ENCODE measurements at regions not wholly inside any gene's neighbourhood (a gene's known extent, or its start where the extent isn't known, plus 50 kb on each side); places are given as distances from the start of the nearest gene placed in this dataset.

DNA sequence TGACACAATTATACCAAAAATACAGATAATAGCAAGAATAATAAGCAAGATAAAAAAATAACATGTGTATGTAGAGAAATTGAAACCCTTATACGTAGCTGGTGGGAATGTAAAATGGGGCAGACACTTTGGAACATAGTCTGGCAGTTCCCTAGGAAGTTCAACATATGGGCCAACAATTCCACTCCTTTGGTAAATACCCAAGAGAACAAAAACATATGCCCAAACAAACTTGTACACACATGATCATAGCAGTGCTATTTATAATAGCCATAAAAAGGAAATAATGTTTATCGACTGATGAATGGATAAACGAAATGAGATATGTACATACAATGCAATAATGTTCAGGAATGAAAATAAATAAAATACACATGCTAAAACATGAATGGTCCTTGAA, 462.4 kb upstream of the SORCS1 start:
- DNase-seq: no peak

DNA sequence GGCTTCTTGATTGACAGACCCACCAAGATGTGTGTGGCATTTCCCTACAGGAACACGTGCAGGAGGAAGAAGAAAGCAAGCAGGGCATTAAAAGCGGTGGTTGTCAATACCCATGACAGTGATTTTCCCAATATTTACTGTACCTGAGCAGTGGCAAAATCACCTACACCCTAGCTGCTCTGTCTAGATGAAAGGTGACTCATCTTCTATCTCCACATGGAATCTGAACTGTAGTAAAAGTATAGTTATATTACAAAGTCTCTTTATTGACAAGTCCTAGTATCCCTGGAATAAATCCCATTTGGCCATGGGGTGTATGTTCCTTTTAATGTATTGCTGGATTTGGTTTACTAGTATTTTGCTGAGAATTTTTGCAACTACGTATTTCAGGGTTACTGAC, 458.8 kb upstream of the SORCS1 start:
- DNase-seq: no peak

DNA sequence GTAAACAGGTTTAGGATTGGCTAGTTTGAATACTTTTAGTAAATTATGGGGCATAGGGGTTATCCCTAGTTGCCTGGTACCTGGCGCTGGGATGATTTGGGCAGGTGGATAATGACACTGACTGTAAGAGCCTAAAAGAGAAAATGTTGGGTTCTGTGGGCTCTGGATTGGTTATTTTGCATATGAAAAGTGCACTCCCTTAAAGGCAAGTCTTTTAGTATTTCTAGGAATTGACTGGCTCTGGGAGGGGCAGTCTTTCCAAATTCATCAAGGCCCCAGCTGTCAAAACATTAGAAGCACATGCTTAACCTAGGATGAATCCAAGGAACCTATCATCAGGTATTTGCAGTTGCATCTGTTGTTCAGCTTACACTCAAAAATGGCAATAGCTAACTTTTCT, 454.6 kb upstream of the SORCS1 start:
- no peak for DNase-seq

DNA sequence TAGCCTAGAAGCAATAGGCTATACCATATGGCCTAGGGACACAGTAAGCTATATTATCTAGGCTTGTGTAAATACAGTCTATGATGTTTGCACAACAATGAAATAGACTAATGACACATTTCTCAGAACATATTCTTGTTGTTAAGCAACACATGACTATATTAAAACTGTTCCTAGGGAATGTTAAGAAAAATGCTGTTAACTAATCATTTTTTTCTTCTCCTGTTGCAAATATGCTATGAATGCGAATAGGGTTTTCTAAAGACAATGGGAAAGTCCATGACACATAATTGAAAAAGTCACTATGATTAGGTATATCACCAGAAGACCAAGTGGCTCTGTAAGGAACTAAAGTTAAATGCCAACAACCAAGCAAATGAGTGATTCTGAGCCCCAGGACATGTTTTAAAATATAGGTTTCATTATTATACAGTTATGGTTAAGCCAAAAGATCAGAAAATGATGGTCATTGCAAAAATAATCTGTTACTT, 454.0 kb upstream of the SORCS1 start:
- DNase-seq: peak; percentile 21 to 69 (median 60)

DNA sequence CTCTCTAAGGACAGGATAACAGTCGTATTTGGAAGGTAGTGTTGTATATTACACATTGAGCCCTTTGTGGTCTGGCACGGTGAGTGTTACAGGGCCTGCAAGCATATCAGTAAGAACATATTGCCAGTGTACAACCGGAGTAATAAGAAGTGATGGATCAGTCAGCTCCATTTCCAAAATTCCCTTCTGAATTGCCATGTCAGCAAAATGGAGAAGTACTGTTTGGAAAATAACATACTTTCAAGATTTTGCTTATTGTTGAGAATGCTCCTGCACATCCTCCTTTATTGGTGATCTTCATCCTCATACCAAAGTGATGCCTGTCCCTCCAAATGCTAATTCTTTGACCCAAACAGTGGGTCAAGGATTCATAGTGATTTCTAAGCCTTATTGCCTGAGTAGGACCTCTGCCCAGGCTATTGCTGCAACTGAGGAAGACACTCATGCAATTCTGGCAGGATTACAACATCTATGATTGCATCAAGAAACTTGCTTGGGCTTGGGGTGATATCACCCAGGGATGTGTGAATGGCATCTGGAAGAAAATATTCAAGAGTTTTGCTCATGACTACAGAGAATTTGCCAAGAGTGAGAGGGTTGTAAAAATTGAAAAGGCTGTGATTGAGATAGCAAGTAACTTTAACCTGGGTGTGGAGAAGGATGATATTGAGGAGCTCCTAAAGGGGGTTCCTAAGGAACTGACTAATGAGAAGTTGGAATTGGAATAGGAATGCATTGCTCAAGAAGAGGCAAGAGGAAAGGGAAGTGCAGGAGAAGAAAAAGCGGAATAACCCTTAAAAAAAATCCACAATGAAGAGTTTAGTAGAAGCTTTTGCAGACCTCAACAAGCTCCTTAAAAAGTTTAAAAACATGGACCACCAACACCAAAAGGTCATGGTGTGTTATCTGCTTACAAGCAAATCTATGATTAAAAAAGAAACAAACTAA, 452.2 kb upstream of the SORCS1 start:
- peak; percentile 74 to 91 (median 86) for DNase-seq

DNA sequence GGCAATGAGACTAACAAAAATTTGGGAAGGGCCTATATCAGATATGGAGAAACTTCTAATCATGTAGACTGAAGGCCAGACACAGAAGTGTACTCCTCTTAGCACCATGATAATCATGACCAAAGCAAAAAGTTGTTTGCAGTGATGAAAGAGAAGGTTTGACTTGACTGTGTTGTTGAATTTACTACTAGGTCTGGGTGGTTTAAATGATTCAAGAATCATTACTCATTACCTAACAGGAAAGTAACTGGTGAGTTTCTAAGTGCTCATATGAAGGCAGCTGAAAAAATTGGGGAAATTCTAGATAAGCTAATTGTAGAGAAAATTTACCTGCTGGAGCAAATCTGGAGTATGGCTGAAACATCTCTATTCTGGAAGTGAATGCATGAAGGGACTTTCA, 451.5 kb upstream of the SORCS1 start:
- DNase-seq: peak in 2 of 3 donors; percentile 2 to 29

DNA sequence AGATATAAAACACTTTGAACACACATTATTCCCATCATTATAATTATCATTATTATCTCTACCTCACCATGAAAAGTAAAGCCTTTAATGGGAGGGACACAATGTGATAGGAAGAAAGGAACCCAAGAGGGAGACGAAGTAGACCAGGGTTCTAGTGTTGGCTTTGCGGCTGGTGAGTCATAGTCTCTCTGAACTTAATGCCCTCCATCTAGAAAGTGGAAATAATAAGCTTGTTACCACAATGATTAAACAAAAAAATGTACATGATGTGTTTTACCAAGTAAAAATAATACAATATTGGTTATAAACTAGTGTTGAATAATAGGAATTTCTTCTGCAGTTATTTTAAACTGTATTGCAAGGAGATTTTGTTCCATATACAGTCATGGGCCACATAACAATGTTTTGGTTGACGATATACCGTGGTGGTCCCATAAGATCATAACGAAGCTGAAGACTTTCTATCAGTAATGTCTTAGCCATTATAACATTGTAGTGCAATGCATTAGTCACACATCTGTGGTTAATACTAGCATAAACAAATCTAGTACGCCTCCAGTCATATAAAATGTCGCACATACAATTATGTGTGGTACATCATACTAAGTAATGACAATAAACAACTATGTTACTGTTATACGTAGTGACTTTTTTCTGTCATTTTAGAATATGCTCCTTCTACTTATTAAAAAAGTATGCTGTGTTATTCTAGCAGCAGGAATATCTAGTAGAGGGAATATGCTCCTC, 450.6 kb upstream of the SORCS1 start:
- no peak for DNase-seq

DNA sequence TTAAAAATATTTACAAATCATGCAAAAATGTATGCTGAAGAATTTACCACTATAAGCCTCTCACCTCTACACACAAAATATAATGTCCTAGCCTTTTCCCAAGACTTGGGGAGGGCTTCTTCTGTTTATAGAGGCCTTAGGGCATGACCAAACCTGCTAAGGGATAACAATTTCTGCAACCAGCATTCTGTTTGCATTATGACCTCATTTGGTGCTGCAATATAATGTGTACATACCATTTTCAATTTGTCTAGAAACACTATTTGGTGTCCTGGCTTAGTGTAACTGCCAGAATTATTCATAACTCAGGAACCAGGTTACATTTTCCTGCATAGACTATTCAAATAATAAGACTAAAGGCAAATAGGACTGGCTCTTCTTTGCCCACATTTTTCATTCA, 446.6 kb upstream of the SORCS1 start:
- DNase-seq: no peak

DNA sequence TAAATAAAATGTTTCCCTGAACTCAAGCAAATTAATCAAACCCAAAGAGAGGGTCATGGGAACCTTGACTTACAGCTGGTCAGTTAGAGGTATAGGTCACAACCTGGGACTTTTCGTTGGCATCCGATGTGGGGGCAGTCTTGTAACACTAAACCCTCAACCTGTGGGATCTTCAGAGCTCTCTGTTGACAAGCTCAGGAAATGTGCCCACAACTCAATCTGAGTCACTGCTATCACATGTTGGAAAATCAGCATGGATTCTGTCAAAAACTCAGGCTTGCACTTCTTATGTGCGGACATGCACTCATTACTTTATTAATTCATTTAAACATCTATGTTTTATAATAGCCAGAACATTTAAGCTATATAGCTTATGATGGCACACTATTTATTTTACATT, 424.6 kb upstream of the SORCS1 start:
- DNase-seq: no peak

DNA sequence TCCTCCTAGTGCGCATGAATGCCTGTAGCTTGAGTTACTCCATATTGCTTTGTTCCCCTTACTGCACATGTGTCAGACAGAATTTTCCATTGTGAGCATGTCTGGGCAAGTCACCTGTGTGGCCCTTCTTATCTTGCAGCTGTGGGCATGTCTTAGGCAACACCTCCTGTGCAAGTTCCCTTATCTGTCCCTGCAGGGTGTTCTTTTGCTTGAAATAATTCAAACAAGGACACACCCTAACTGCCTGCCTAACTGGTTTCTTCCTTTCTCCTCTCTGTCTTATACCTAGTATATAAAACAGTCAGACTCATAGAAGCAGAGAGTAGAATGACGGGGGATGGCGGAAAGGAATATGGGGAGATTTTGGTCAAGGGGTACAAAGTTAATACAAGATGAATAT, 421.1 kb upstream of the SORCS1 start:
- DNase-seq: no peak

DNA sequence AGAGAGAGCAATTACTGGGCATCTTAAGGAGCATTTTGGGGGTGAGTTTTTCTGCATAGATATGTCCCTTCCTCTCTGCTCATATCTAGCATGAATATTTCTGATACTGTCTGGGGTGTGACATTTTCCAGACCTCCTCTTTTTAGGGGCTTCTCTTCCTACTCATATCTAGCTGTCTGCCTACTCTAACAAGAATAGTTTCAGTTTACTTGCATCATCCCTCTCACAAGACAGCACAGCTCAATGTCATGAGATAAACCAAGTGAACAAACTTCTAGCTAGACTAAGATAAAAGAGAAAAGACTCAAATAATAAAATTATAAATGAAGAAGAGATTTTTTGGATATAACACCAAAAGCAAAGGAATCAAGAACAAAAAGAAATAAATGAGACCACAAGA, 419.5 kb upstream of the SORCS1 start:
- DNase-seq: peak in 1 of 3 donors; percentile 7

DNA sequence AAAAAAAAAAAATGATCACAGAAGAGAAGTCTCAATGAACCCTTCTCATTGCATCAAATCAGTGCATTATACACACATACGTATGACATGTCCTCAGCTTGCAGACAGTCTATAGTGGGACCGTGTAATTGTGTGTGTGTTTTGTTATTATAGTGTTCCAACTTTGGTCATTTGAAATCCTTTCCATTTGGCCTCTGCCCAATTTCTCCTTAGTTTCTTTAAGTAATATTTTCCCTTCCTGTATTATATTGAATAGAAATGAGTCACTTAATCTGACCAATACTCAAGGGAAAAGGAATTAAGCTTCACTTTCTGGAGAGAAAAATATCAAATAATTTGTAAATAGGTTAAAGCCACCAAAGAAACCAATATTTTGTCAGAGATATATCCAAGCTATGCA, 415.5 kb upstream of the SORCS1 start:
- no peak for DNase-seq

DNA sequence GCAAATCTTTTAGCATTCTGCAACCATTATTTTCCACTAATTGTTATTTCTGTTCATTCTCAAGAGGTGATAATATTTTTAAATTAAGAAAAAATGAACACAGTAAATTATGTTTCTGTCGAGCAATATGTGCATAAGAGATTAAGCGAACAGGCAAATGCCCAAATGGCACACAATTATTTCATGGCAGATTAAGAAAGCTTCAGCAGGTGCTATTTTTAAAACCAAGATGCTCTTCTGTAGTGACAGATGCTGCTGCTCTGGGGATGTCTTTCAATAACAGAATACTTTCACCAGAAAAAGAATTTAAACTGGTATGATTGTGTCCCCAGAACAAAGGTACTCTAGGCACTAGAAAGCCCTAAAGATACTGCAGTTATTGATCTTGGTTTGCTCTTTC, 412.7 kb upstream of the SORCS1 start:
- DNase-seq: no peak

DNA sequence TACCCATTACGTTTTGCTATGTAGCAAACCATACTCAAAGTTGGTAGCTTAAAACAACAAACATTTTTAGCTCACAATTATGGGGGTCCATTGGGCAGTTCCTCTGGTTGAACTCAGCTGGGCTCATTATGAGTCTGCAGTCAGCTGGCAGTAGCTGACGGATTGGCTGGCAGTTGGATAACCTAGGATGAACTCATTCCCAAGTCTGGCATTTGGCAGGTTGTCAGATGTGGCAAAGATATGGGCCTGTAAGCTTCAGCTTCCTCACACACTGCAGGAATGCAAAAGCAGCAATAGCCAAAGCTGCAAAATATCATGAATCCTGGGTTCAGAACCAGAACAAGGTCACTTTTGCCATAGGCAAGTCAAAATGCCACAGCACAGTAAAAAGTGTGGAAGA, 412.2 kb upstream of the SORCS1 start:
- no peak for DNase-seq

DNA sequence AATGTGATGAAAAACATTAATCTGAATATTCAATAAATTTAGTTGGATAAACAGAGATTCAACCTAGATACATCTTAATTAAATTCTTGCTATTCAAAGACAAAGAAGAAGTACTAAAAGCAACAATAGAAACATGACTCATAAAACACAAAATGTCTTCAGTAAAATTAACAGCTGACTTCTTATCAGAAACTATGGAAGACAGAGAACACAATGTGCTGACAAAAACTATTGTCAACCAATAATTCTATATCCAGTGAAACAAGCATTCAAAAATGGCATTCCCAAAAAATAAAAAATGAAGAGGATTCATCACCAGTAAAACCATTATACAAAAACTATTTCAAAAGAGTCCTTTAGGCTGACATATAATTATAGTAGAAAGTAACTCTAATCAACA, 400.5 kb upstream of the SORCS1 start:
- no peak for DNase-seq

DNA sequence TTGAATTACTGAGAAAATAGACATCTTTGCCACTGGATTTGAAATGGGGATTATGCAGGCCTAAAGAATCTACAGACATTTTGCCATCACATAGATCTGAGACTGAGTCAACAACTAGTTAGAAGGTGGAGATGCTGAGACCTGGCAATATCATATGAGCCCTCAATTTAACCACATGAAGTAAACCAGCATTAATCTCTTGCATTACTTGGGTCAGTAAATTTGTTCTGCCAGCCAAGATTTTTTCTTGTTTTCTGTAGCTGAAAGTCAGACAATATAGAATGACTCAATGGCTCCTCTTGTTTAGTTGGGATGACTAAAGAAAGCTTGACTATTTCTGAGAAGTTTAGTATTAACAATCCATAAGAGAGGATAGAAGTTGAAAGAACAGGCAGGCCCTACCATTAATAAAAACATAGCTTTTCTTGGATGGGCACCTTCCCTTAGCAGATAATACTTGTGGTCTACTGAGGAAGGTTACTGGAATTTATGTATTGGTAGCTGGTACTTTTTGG, 396.7 kb upstream of the SORCS1 start:
- DNase-seq: no peak

DNA sequence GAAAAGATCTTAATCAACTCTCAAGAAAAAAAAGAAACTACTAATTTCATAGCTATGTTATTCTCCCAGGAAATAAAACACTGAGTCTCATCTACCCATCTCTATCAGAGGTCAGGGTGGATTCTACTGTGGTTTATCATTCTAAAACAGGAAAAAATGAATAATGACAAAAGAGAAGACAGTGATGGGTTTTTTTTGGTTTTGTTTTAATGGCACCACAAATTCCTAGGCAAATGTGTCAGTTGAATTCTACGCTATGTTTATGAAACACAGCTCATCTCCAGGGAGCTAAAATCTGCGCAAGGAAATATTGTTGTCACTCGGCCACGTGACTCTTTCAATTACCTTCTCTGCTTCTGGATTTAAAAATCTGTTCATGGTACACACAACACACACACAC, 393.4 kb upstream of the SORCS1 start:
- DNase-seq: no peak

DNA sequence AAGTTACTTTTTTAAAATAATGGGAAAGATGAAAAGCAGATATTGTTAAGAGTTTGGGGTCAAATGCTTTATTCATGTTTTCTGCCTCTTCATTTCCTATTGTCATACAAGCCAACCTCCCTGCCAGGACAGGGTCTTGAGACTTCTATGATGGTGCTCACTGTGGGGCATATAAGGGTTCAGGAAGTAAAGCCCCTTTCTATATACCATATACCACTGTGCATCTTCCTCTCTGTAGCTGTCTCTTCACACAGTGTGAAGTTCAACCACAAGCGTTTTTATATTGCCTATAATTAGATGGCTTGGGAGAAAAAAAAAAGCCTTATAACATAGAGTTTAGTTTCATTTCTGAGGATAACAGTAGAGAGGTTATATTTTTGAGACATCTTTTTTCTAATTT, 389.8 kb upstream of the SORCS1 start:
- no peak for DNase-seq

DNA sequence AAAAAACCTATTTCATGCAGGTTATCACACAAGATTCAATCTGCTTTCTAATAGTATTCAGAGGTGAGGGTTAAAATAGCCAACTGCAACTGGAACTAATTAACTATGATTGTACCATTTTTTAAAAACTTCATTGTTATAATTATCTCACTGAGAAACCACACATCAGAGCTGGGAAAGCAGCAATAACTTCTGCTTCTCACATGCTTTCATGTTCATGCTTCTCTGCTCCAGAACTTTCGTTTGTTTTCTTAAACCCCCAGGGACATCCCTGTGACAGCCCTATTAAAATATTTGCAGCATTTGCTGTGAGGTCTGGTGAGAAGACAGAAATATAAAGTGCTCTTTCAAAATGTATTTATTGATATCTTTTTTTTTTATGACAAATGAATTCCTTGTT, 389.0 kb upstream of the SORCS1 start:
- DNase-seq: no peak

DNA sequence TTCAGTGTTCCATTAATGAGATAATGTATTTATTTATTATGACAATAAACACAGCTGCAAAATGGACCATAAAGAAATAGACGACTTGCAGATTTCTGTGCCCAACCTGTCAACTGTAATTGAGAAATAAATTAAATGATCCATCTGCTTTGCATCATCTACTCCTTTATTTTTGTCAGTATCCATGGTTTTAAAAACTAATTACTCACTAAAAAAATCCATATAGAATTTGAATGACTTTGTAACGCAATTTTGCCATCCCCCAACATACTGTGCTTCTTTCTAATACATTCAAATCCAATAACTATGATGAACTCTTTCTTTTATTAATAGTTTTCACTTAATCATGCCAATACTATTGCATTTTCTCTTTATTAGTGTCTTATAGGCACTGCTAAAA, 388.5 kb upstream of the SORCS1 start:
- DNase-seq: no peak

DNA sequence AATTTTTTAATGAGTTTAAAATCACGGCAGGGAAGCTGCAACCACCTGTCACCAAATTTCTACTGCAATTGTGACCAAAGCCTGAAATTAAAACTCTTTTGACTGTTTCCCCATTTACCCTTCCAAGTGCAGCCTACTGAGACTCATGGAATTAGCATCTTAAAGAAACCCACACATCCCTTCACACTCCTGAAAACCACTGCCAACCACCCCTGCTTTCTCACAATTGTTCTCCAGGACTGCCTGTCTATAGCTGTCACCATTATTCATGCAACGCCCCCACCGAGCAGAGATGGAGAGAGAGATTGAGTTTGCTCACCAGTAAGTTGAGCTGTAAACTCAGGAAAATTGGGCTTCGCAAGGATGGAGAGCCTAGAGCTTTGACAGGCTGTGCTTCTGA, 383.8 kb upstream of the SORCS1 start:
- no peak for DNase-seq

DNA sequence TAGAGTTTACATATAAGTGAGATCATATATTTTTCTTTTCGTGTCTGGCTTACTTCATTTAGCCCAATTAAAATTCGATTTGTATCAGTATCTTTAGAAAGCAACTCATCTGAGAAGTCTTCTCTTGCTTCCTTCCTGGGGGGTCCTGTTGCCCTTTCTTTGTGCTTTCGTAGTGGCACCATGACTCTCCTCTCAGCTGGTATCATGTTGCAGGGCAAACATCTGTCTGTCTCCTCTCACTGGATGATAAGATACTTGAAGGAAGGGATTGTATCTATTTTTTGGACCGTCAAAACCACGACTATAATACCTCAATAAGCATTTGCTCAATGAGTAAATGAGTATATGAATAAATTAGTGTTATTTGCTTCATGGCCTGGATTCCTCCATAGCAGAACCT, 382.5 kb upstream of the SORCS1 start:
- no peak for DNase-seq

DNA sequence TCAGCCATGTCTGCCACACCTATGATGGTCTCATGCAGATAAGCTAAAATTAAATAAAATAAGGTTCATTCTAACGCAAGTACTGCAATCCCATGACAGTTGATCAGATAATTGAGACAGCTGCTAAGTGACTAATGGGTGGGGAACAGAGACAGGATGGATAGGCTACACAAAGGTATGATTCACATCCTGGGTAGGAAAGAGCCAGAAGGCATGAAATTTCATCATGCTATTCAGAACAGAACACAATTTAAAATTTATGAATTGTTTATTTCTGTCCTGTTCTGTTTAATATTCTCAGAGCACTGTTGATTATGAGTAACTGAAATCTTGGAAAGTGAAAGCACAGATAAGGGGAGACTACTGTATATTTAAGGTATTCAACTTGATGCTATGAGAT, 381.8 kb upstream of the SORCS1 start:
- peak in 1 of 3 donors; percentile 1 for DNase-seq

DNA sequence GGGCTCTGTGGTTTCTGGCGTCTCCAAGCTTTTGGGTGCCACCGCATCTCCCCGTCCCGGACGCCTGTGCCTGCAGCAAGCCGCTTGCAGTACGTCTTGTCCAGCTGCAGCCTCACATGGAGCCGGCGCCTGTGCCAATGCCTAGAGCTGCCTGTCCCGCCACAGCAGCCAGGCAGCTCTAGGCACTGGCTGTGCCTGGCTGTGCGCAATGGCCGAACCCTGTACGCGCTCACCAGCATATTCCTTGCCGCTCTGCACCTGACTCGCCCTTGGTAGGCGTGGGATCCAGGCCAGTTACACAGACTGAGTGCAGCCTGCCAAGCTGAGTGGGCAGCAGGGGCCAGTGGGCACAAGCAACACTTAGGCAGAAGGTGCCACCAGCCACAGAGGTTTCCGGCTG, 381.2 kb upstream of the SORCS1 start:
- DNase-seq: no peak
